ENCODE measurements at regions not wholly inside any gene's neighbourhood (a gene's known extent, or its start where the extent isn't known, plus 50 kb on each side); places are given as distances from the start of the nearest gene placed in this dataset.

DNA sequence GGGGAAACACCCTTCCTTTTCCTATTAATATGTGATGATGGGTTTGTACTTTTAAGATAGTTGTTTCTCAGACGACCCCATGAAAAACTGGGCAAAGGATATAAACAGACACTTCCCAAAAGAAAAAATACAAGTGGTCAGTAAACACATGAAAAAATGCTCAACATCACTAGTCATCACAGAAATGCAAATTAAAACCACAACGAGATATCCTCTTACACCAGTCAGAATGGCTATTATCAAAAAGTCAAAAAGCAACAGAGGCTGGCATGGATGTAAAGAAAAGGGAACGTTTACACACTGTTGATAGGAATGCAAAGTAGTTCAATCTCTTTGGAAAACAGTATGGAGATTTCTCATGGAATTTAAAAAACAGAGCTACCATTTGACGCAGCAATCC is 111.4 kb upstream of the ZEB1 start:
- no TSS peak for BruUV-seq (replicated peaks)
- Histone ChIP-seq H3K9me3 (ENCODE audit: insufficient read depth, low read depth) (no peaks in the 10 kb centered on the region), H3K27ac (no peak overlapping the region), H3K79me2 (ENCODE audit: low read depth) (no peaks in the 10 kb centered on the region), H3K4me2 (no peak overlapping the region), H3K36me3 (ENCODE audit: low read depth) (no peaks in the 10 kb centered on the region), H2AFZ (no peak overlapping the region), H4K20me1 (ENCODE audit: insufficient read depth) (no peaks in the 10 kb centered on the region), H3K4me3 (no peak overlapping the region), H3F3A (ENCODE audit: insufficient read depth, low read depth) (no peaks in the 10 kb centered on the region), H3K4me1 (replicated peaks; ENCODE audit: insufficient read depth) (no peaks in the 10 kb centered on the region), H3K27me3 (ENCODE audit: insufficient read depth, low read depth) (no peaks in the 10 kb centered on the region), H3K9me2 (ENCODE audit: insufficient read depth) (no peaks in the 10 kb centered on the region)
- CTCF ChIA-PET = no interaction called here
- no peak for DNase-seq
- POLR2A ChIA-PET (ENCODE audit: unreplicated experiment) = no interaction called here
- TF ChIP-seq, protein P1, sequence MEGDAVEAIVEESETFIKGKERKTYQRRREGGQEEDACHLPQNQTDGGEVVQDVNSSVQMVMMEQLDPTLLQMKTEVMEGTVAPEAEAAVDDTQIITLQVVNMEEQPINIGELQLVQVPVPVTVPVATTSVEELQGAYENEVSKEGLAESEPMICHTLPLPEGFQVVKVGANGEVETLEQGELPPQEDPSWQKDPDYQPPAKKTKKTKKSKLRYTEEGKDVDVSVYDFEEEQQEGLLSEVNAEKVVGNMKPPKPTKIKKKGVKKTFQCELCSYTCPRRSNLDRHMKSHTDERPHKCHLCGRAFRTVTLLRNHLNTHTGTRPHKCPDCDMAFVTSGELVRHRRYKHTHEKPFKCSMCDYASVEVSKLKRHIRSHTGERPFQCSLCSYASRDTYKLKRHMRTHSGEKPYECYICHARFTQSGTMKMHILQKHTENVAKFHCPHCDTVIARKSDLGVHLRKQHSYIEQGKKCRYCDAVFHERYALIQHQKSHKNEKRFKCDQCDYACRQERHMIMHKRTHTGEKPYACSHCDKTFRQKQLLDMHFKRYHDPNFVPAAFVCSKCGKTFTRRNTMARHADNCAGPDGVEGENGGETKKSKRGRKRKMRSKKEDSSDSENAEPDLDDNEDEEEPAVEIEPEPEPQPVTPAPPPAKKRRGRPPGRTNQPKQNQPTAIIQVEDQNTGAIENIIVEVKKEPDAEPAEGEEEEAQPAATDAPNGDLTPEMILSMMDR (conservative IDR thresholded peaks at IDR 0.05) = no peak
- TF ChIP-seq EZH2 (IDR thresholded peaks at IDR 0.05; ENCODE audit: low read depth) = no peak
- intact Hi-C loops (cut with micrococcal nuclease; ENCODE audit: unreplicated experiment) = no loop called here

- CTCF ChIA-PET = no interaction called here
Observed at GRCh38 chr10:31209478-31209877, 109.5 kb upstream of the ZEB1 start.

DNA sequence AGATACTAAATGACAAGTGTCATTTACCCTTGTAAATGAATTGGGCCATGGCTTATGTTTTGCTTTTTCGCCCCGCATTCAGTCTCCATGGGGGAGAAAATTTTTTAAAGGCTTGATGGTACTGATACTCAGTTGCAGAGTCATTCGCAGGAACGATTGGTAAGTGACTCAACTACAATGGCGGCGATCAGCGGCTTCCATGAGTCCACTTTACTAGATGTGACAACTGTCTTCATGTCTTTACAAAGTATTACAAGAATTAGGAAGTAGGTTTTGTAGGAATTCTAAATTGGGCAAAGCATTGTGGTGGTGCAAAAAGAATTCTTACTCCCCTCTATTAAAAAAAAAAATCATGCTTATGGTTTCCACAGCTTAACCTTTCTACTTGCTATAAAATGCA is 108.8 kb upstream of the ZEB1 start:
- Histone ChIP-seq H3F3A (ENCODE audit: insufficient read depth, low read depth) (no peaks in the 10 kb centered on the region), H3K9me2 (ENCODE audit: insufficient read depth) (no peaks in the 10 kb centered on the region), H2AFZ (no peak overlapping the region), H3K27ac (no peak overlapping the region), H3K79me2 (ENCODE audit: low read depth) (no peaks in the 10 kb centered on the region), H3K27me3 (ENCODE audit: insufficient read depth, low read depth) (no peaks in the 10 kb centered on the region), H3K4me1 (replicated peaks; ENCODE audit: insufficient read depth) (no peaks in the 10 kb centered on the region), H3K4me3 (no peak overlapping the region), H3K4me2 (no peak overlapping the region), H3K9me3 (ENCODE audit: insufficient read depth, low read depth) (no peaks in the 10 kb centered on the region), H4K20me1 (ENCODE audit: insufficient read depth) (no peaks in the 10 kb centered on the region), H3K36me3 (ENCODE audit: low read depth) (no peaks in the 10 kb centered on the region)
- CTCF ChIA-PET = no interaction called here
- intact Hi-C loops (cut with micrococcal nuclease; ENCODE audit: unreplicated experiment) = no loop called here
- POLR2A ChIA-PET (ENCODE audit: unreplicated experiment) = no interaction called here
- TF ChIP-seq, protein P1 (conservative IDR thresholded peaks at IDR 0.05) = no peak
- TF ChIP-seq EZH2 (IDR thresholded peaks at IDR 0.05; ENCODE audit: low read depth) = no peak
- BruUV-seq (replicated peaks) = no TSS peak
- DNase-seq = no peak

More at GRCh38 chr10:31209478-31209877, 109.5 kb upstream of the ZEB1 start:
- no TSS peak for BruUV-seq (replicated peaks)
- H3K4me3 ChIP-seq = no peak overlapping the region
- H3K9me2 ChIP-seq (ENCODE audit: insufficient read depth) = no peaks in the 10 kb centered on the region
- H3K36me3 ChIP-seq (ENCODE audit: low read depth) = no peaks in the 10 kb centered on the region
- no peak overlapping the region for H3K4me2 ChIP-seq
- DNase-seq = no peak
- no peaks in the 10 kb centered on the region for H3K9me3 ChIP-seq (ENCODE audit: insufficient read depth, low read depth)
- H3K27ac ChIP-seq = no peak overlapping the region
- H3K27me3 ChIP-seq (ENCODE audit: insufficient read depth, low read depth) = no peaks in the 10 kb centered on the region
- H4K20me1 ChIP-seq (ENCODE audit: insufficient read depth) = no peaks in the 10 kb centered on the region
- H2AFZ ChIP-seq = no peak overlapping the region
- intact Hi-C loops (cut with micrococcal nuclease; ENCODE audit: unreplicated experiment) = no loop called here
- no peak for TF ChIP-seq EZH2 (IDR thresholded peaks at IDR 0.05; ENCODE audit: low read depth)
- TF ChIP-seq, protein P1 (conservative IDR thresholded peaks at IDR 0.05) = no peak
- POLR2A ChIA-PET (ENCODE audit: unreplicated experiment) = no interaction called here
- H3K4me1 ChIP-seq (replicated peaks; ENCODE audit: insufficient read depth) = no peaks in the 10 kb centered on the region
- H3F3A ChIP-seq (ENCODE audit: insufficient read depth, low read depth) = no peaks in the 10 kb centered on the region
- H3K79me2 ChIP-seq (ENCODE audit: low read depth) = no peaks in the 10 kb centered on the region

Measured in PC-9 (cell line).